ENCODE measurements at regions not wholly inside any gene's neighbourhood (a gene's known extent, or its start where the extent isn't known, plus 50 kb on each side); places are given as distances from the start of the nearest gene placed in this dataset.

- TF ChIP-seq, protein P1, sequence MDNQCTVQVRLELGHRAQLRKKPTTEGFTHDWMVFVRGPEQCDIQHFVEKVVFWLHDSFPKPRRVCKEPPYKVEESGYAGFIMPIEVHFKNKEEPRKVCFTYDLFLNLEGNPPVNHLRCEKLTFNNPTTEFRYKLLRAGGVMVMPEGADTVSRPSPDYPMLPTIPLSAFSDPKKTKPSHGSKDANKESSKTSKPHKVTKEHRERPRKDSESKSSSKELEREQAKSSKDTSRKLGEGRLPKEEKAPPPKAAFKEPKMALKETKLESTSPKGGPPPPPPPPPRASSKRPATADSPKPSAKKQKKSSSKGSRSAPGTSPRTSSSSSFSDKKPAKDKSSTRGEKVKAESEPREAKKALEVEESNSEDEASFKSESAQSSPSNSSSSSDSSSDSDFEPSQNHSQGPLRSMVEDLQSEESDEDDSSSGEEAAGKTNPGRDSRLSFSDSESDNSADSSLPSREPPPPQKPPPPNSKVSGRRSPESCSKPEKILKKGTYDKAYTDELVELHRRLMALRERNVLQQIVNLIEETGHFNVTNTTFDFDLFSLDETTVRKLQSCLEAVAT (IDR thresholded peaks at IDR 0.05): no peak
- TF ChIP-seq KDM1A (IDR thresholded peaks at IDR 0.05; ENCODE audit: borderline replicate concordance) (no peak), RCOR1 (conservative IDR thresholded peaks at IDR 0.05; ENCODE audit: low read depth, low read length) (no peak)
These were observed 1867.2 kb upstream of the C9orf72 start (continued) for GRCh38 chr9:29440449-29440848.

GRCh38 chr9:29445751-29446150 is 1872.5 kb upstream of the C9orf72 start:
- H3K4me3 ChIP-seq: no peak overlapping the region
- H3K4me2 ChIP-seq (ENCODE audit: control insufficient read depth, insufficient read depth): no peak overlapping the region
- intact Hi-C loops (cut with micrococcal nuclease; ENCODE audit: unreplicated experiment) (no loop called here), in situ Hi-C loops (cut with MboI) (no loop called here)
- no peaks in the 10 kb centered on the region for H3K9me3 ChIP-seq (replicated peaks; ENCODE audit: control insufficient read depth, insufficient read depth, low read length)
- ChIA-PET RAD21 (ENCODE audit: unreplicated experiment) (no interaction called here), SMC1A (ENCODE audit: uncharacterized antibody, unreplicated experiment) (no interaction called here), CTCF (no interaction called here), POLR2A (no interaction called here)
- no peaks in the 10 kb centered on the region for H3K36me3 ChIP-seq (ENCODE audit: control insufficient read depth in 2 of 2, insufficient read depth in 2 of 2, low read length in 1 of 2)
- FAIRE-seq: no peak
- 11% methylated on average over 3 of the region's 3 CpGs for WGBS (ENCODE audit: insufficient coverage, insufficient replicate concordance, low lambda C conversion rate, missing lambda C conversion rate)
- H3K27ac ChIP-seq (ENCODE audit: control insufficient read depth, insufficient read depth): no peak overlapping the region
- no peaks in the 10 kb centered on the region for H3K27me3 ChIP-seq (replicated peaks in 1 of 2; ENCODE audit: control insufficient read depth in 2 of 2, insufficient read depth in 2 of 2, low read length in 1 of 2)
- BruUV-seq (replicated peaks): no TSS peak
- no peak for DNase-seq (ENCODE audit: low read depth, low spot score)
- H3K9ac ChIP-seq (ENCODE audit: control insufficient read depth, insufficient read depth, low read length): no peak overlapping the region
- no peak for ATAC-seq
- no peaks in the 10 kb centered on the region for H3K4me1 ChIP-seq (ENCODE audit: control insufficient read depth, insufficient read depth, low read length)
- no peaks in the 10 kb centered on the region for H3K79me2 ChIP-seq (ENCODE audit: control insufficient read depth, insufficient read depth, low read length)
- H4K20me1 ChIP-seq (ENCODE audit: control insufficient read depth, insufficient read depth): no peaks in the 10 kb centered on the region
- no peak overlapping the region for H2AFZ ChIP-seq (ENCODE audit: control insufficient read depth, low read depth, low read length)
- TF ChIP-seq MEF2A (IDR thresholded peaks at IDR 0.05; ENCODE audit: insufficient read depth, low read depth, low read length) (no peak), ZNF207 (IDR thresholded peaks at IDR 0.05; ENCODE audit: borderline replicate concordance) (no peak), E2F8 (IDR thresholded peaks at IDR 0.05; ENCODE audit: low read depth, partially characterized antibody) (no peak), ZBTB4 (CRISPR knock-in tag; IDR thresholded peaks at IDR 0.05) (no peak), CHD4 (IDR thresholded peaks at IDR 0.05) (no peak), BRCA1 (IDR thresholded peaks at IDR 0.05; ENCODE audit: low read depth, low read length) (no peak), FOXM1 (IDR thresholded peaks at IDR 0.05; ENCODE audit: low read depth, low read length) (no peak)
- TF ChIP-seq, protein P2, sequence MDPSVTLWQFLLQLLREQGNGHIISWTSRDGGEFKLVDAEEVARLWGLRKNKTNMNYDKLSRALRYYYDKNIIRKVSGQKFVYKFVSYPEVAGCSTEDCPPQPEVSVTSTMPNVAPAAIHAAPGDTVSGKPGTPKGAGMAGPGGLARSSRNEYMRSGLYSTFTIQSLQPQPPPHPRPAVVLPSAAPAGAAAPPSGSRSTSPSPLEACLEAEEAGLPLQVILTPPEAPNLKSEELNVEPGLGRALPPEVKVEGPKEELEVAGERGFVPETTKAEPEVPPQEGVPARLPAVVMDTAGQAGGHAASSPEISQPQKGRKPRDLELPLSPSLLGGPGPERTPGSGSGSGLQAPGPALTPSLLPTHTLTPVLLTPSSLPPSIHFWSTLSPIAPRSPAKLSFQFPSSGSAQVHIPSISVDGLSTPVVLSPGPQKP (IDR thresholded peaks at IDR 0.05; ENCODE audit: low read depth, low read length): no peak
